Right kidney (tissue), 1 donor: ENCODE measurements at regions not wholly inside any gene's neighbourhood (a gene's known extent, or its start where the extent isn't known, plus 50 kb on each side); places are given as distances from the start of the nearest gene placed in this dataset.
"Not testable (repeated sequence)": the region's sequence is repeated elsewhere in the genome, so short reads cannot be mapped to it uniquely, and the experiment has no call there.

ENCODE experiments used
- DNase-seq: peaks from one replicate; pipeline ENCODE4 v3.0.0-alpha.2; 2016

DNA sequence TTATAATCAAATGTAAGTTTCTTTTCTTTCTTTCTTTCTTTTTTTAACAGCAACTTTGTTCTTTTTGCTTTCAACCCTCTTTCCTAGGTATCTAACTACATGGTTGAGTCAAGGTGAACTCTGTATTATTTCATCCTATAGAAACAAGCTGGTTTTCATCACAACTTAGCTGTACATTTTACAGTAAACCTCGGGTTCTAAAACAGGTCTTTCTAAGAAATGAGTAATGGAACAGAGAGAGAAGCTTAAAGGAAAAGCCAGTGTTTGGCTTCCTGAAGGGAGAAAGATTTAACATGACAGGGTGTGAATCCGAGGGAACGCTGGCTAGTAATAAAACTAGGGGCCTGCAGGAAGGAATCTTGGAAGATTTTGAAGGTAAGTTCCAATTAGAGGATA is 143.4 kb upstream of the ITGB1 start:
- DNase-seq = no peak

DNA sequence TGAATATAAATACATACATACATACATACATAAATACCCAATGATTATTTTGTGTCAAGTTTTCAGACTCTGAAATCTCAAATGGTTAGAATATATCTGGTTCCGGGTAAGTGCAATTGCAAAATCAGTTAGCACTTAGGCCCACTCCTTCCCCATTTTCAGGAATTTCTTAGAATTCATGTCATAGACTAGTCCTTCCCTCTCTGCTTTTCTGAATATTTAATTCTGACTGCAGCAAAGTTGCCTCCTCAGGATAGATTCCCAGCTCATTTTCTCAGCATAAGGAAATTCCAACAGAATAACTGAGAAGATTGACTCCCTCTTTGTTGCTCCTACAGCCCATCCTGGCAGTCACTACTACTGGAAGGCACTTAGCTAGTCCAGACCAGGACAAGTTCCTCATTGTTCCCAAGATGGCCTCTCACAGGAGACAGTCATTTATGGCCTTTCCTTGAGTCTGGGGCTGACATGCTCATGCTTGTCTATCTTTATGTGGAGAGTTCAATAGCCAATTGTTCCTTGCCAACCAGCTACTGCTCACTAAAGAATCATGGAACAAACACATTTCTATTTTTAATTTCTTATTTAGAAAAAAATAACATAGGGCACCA is 142.9 kb upstream of the ITGB1 start:
- no peak for DNase-seq

DNA sequence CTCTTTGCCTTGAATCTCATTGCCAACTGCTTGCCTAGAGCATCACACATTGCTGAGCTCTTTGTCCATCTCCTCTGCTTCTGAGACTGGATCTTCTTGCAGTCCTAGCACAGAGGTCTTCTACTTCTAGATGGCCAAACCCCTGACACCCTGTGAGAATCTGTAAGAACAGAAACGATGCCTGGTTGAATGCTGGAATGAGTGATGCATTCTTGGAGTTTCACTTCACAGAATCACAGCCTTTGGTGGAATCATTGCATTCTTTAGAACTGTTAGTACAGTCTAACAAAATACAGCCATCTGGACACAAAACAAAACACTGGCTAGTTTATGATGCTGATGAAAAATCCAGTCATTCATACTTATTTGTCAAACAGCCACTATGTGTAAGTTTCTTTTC is 141.7 kb upstream of the ITGB1 start:
- no peak for DNase-seq

DNA sequence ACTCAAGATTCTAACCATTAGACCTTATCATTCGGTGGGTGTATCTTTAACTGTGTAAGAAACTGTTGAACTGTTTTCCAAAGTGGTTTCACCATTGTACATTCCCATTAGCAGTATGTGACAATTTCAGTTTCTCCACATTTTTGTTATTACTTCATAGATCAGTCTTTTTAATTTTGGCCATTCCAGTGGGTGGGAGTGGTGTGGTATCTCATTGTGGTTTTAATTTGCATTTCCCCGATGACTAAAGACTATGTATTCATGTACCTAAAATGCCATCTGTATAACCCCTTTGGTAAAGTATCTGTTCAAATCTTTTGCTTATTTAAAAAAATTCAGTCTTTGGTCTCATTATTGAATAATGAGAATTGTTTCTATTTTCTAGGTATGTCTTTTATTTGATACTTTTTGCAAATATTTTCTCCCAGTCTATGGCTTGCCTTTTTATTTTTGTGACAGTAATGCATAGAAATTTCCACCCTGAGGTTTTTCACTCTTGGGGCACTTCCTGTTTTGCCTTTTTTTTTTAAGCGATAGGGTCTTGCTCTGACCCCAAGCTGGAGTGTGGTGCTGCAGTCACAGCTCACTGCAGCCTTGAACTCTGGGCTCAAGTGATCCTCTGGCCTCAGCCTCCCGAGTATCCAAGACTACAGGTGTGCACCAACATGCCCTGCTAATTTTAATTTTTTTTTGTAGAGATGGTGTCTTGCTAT is 141.1 kb upstream of the ITGB1 start:
- no peak for DNase-seq

DNA sequence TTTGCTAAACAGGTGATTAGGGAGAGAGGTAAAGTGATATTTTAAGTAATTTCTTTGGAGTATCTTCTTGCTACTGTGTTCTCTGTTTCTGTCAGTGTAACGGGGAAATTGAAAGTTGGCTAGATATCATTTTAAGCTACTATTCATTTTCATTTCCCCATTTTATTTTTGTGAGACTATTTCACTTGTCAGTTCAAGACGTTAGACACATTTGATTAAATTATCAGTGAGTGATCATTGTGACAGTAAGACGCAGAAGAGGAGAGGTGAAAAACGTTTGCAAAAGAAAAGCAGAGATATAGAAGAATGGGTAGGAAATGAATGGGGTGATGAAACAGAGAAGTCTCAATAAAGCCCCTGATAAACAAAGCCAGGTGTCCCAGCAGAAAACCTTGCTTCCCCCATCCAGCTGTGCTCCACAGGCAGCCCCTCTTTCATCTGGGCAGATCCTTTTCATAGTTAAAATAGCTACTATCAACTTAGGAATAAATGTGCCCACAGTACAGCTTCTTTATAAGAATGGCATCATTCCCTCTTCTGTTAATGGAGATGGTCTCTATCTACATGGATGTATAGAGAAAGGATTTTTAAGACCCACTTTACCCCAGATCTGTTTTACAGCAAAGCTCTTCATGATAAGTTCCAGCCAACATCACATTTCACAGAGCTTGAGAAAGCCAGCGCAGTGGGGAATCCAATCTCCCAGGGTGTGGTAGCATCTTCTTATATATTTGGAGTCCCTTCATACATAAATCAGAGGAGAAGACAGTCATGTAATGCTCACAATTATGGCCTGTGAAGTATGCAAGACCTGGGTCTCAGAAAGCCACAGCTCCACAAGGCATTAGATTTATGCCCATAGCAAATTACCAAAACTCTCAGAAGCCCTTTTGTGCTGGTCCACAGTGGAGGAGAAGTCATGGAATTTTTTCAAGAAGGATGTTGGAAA is 138.1 kb upstream of the ITGB1 start:
- DNase-seq = no peak

DNA sequence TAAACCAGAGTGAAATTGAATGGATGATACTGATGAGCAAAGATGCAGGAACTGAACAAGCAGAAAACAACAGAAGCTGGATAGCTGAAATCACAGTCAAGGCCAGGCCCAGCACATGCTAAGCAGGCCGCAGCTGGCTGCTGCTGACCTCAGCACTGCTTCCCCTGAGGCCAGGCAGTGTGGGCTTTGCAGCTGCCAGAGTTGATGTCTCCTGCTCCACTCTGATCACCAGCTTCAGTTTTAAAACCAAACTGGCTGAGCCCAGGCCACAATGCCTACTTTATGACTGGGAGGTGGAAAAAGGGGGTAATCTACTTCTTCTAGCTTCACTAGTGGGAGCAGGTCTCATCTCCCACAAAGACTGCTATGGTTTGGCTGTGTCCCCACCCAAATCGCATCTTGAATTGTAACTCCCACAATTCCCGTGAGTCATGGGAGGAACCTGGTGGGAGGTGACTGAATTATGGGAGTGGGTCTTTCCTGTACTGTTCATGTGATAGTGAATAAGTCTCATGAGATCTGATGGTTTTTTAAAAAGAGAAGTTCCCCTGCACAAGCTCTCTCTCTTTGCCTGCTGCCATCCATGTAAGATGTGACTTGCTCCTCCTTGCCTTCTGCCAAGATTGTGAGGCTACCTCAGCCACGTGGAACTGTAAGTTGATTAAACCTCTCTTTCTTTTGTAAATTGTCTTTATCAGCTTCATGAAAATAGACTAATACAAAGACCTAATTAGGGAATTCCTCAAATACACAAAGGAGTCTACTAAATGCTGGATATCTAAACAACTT is 136.4 kb upstream of the ITGB1 start:
- no peak for DNase-seq

DNA sequence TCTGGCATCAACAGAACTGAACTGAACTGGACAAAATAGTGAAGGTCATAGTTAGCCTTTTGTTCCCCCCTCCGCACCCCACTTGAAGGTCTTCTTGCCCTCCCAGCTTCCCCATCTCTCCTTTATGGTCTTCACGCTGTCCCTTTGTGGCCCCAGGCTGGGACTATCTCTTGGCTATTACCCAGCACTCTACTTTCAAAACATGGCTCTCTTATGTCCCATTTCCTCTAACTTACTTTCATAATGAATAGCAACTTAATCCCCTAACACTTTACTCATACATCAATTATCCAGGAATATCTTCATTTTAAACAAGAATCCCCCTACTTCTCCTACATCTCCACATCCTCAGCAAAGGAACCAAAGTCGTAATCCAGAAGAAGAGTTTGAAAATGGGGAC is 135.3 kb upstream of the ITGB1 start:
- DNase-seq = no peak

DNA sequence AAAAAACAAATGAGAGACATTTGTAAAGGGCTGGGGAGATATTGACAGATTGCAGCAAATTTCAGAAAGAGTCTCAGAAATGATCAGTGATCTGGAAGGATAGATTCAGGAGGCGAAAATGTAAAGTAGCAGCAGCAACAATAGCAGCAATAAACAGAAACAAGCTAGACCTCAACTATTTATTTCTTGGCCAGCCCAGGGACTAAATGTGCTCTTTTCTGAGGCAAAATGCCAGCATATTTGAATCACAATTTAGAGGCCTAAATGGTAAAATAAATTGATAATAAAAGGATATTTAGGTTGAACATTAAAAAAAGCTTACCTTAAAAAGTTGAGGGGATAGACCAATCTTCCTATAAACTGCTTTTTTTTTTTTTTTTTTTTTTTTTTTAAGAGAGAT is 134.6 kb upstream of the ITGB1 start:
- DNase-seq = no peak

DNA sequence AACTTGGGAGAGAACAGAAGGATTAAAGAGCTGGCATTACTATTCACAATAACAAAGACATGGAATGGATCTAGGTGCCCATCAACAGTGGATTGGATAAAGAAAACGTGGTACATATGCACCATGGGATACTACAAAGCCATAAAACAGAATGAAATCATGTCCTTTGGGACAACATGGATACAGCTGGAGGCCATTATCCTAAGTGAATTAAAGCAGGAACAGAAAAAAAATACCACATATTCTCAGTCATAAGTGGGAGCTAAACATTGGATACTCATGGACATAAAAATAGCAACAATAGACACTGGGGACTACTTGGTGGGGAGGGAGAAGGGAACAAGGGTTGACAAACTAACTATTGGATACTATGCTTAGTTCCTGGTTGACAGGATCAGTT is 133.2 kb upstream of the ITGB1 start:
- no peak for DNase-seq

DNA sequence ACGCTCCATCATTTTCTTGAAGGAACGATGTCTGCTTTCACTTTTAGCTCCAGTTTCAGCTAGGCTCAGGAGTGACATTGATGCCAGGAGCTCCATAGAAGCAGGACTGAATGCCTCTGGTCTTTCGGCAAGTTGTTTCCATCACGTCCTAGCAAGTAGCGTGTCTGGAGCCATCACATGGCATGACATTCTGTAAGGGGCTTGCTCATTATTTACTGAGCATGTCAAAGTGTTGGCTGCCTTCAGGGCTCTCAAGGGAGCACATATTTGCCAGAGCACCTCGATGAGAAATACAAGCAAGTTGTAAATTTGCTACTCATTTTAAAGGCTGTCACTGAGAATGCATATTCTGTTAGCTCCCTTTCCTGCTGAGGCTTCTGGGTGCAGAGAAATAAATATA is 131.0 kb upstream of the ITGB1 start:
- DNase-seq = no peak

DNA sequence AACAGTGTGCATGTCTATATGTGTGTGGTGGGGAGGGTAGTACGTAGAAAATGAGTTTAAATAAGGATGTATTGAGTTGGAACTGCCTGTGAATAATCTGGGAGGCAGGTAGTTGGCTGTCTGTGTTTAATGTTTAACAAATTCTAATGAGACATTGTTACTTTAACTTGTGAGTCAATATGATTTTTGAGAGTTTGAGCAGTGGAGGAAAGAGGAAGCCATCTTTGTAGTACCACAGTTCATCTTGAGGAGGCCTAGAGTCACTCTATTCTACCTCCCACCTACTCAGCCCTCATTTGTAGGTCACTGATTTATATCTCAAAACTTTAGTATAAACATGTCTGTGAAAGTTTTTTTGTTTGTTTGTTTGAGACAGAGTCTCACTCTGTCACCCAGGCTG is 129.9 kb upstream of the ITGB1 start:
- DNase-seq = no peak

DNA sequence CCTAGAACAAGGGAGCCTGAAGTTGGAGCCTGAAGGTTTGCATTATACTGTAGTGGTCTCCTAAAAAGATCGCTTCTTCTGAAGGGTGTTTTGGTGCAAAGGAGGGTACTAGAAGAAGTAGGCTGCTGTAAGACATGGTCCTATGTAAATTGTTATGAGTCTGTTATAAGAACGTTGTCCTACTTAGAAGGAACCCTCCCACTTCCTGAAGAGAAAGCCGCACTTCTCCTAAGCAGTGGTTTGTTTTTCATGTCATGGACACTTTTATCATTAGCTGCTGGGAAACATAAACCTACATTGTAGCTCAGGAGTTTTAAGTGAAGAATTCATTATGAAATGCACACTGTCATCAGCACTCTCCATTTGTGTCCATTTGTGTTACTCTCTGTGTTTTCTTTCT is 129.1 kb upstream of the ITGB1 start:
- no peak for DNase-seq

DNA sequence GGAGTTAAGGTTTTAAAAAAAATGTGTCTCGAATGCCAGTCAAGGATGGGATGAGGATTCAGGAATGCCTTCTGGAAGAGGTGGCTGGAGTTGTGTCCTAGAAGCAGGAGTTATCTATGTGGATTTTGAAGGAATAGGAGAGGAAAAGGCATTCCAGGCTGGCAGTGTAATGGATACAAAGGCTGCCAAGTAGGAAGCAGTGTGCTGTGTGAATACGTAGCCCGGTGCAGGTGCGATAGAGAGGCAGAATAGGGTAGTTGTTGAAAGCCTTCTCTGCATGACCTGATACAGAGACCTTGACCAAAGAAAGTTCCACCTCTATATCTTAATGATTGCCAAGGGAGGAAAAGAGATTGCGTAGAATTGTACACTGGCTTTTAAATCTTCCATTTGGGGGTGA is 128.1 kb upstream of the ITGB1 start:
- DNase-seq = no peak

DNA sequence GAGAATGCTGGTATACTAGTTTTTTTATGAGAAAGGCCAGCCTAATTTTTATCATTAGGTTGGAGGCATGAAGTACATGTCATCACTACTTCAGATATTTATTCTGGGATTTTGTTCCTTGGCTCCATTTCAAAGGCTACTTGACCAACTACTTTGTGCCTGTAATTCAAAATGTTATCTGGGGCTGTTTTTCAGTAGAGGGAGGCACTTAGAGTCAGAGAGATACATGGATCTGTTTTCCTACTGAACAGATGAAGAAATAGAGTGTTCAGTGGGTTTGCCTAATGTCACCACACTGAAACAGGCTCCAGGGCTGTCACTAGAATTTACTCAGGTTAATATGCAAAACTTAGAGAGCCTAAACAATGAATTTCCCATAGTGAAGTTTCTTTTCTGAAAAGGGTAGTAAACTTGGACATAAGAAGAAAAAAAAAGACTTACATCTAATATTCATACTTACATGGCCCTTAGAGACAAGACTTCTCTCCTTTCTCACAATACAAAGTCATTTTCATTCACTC is 127.3 kb upstream of the ITGB1 start:
- DNase-seq = no peak

DNA sequence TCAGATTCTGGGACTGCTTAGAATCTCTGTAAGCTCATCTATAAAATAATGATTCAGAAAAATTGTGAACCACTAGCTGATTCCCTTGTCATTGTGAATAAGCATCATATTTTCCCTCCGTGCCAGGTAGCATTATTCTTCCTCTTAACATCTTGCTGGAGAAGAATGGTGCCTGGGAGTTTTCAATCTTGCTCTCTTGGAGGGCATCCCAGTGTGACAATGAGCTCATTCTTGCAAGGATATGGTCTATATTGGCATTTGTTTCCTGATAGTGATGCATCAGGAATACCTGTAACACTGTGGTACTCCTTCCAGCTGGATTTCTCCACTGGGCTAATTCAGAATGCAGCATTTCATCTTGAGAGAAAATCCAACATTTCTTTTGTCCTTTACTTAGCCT is 126.4 kb upstream of the ITGB1 start:
- no peak for DNase-seq

DNA sequence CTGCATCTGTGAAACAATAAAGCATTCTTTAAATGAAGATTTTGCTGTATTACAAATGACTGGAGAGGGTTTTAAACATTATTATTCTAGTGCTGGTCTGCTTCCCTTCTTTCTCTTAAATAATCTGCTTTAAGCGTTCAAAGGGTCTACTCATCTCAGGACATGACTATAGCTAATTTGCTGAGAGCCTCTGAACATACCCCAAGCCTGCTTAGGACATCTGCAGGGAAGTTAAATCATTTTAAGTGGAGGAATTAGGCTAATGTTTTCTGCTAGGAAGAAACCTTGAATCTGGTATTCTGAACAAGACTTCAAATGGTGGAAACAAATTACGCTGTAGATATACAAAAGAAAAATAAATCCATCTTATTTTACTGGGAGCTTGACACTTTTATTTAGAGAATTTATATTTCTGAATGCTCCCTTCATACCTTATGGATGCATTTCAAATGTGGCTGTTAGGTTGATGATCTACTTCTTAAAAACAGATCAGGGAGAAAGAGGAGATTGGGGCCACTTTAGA is 124.4 kb upstream of the ITGB1 start:
- peak; percentile 14 for DNase-seq

DNA sequence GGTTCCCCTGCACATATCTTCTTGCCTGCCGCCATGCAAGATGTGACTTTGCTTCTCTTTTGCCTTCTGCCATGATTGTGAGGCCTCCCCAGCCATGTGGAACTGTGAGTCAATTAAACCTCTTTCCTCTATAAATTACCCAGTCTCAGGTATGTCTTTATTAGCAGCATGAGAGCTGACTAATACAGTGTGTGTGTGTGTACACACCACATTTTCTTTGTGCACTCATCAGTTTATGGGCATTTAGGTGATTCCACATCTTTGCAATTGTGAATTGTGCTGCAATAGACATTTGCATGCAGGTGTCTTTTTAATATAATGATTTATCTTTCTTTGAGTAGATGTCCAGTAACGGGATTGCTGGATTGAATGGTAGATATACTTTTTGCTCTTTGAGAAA is 122.4 kb upstream of the ITGB1 start:
- not testable (repeated sequence) for DNase-seq

DNA sequence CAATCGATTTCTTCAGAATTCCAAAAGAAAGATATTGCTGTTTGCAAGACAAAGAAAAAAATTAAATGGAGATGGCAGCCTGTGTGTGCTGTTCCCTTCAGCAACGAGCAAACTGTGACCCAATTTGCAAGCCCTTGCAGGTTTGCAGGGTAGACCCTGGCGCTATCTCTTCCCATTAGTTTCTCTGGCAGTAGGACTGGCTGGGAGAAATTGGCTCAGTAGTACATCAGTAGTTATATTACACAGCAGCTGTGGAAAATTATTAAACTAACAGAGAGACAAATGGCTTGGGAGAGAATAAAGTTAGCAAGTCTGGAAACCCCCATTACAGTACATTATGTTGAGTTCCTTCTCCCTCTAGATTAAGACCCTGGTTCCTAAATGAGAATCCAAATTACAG is 116.4 kb upstream of the ITGB1 start:
- DNase-seq = no peak

DNA sequence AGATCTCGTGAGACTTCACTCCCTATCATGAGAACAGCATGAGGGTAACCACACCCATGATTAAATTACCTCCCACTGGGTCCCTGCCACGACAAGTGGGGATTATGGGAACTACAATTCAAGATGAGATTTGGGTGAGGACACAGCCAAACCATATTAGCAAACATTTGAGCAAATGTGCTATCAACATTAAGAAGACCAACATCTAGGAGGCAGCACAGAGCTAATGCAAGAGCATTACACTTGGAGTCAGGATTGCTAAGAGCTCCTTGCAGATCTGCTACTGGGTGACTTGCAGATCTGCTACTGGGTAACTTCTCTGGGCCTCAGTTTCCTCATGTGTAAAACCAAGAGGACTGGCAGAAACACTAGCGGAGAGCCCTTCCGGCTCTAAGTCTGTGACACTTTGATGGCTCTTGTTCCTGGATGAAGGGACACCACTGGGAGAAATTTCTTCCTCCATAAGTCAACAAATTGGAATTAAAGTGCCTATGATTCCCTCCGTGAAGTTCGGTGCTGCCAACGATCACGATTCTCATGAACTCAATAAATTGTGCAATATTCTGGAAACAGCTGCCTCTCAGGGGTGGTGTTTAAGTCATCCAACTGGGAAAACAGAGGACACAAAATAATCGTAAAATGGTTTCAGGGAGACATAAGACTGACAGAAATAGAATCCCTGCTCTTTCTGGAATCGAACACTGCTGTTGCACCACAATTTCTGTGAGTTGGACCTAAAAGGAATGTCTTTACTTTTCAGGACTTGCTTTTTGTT is 115.8 kb upstream of the ITGB1 start:
- no peak for DNase-seq

DNA sequence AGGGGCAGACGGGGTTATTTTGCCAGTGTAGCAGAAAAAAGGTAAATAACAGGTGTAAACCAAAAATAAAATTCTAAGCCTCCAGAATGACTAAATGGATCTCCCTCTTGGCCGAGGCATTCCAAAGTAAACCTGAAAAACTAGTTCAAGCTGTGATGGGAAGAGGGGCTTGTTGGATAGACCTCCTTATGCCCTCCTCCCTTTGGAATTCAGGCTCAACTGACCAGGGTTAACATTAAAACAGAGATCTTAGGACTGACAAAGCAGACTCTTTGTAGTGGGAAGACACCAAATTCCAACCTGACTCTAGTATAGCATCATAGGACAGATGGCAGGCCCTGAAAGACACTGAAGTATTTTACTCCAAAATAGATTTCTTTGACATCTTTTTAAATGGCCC is 113.8 kb upstream of the ITGB1 start:
- DNase-seq = no peak

DNA sequence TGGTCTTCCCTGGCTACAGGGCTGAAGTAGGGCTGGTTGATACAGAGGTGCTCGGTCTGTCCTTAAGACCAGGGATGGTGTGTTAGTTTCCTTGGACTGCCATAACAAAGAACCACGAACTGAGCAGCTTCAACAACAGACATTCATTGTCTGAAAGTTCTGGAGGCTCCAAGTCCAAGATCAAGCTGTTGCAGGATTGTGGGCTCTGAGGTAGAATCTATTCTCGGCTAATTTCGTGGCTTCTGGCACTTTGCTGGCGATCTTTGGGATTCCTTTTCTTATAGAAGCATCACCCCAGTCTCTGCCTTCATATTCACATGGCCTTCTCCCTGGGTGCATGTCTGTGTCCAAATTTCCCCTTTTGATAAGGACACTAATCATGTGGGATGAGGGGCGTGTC is 112.1 kb upstream of the ITGB1 start:
- no peak for DNase-seq
